GM19438 (cell line): ENCODE measurements at regions not wholly inside any gene's neighbourhood (a gene's known extent, or its start where the extent isn't known, plus 50 kb on each side); places are given as distances from the start of the nearest gene placed in this dataset.

Experiments used
- ATAC-seq: cut with Tn5 transposase; IDR thresholded peaks from one replicate; pipeline ENCODE4 v1.9.1; 2021; ENCODE audit warnings: low read depth; ENCODE audit not compliant: unreplicated experiment

DNA sequence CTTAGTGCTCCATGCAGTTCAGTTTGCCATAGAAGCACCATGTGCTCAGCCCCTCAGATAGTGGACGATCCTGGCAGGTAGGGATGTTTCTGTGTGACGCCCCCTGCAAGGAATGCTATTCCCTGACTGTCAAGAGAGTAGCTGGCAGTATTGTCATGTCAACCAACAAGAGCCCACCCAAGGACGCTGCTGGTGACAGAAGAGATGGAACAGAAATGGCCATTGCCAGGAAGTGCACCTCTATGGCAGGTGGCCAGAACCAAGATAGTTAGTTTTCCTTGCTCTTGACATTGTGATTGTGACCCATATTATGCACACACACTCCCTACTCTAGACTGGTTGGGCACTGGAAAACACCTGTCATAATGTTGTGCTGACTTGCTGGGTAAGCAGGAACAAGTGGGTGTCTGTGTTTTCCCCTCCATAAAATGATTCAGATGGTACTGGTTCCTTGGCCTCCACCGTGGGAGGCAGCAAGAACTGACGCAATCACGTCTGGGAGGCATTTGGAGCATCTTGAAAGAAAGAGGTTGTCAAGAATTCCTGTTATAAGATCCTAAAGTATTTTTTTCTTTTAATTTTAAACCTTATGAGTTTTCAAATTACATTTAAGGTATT, 507.9 kb downstream of the MID1IP1 start:
- no peak for ATAC-seq

DNA sequence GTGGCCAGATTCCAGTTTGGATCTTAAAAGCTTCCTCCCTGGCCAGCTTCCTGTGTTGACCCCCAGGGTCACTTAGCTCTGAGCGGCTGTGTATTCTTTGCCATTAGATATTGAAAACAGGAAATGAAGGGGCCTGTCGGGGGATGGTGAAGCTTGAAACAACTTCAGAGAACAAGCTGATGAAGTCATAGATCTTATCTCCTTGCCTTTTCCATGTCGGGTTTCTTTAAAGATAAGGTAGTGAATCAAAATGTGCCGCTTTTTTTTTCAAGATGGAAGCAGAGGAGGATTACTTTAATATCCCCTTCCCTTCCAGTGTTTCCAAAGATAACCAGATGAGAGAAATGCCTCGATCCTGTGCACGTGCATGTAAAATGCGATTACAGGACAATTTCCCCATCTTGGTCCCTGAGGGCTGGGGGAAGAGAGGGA, 508.5 kb downstream of the MID1IP1 start:
- no peak for ATAC-seq

DNA sequence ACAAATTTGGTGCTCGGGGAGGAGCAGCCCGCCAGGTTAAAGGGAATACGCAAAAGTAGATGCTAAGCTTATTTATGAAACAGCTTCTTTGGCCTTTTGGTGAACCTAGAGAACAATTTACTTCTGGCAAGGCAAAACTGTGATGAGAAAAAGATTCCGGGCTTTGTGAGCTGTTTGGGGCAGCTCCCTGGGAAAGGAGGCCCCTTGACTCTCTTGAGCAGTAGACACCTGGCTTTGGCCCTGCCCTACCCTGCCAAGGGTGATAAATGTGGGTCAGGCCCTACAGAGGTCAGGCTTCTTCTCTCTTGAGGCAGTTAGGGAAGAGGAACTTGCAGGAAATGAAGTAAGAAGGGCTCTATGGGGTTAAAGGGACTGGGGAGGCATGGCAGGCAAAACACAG, 509.6 kb downstream of the MID1IP1 start:
- ATAC-seq: no peak

DNA sequence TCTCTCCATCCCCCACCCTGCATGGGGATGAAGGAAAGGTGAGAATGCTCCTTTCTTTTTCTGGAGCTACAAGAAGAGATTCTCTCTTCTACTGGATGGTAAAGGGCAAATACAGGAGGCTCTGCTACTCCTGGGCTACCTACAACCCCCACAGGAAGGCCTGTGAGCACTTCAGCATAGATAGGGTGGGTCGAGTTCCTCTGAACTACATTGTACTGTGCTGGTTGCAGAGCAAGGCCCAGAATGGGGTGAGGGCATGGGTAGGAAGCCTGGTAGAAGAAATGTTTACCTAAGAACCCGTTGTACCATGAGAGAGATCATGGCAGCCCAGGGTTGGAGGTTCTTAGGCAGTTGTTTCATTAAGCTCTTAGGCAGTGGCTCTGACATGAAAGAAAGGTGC, 510.4 kb downstream of the MID1IP1 start:
- no peak for ATAC-seq

DNA sequence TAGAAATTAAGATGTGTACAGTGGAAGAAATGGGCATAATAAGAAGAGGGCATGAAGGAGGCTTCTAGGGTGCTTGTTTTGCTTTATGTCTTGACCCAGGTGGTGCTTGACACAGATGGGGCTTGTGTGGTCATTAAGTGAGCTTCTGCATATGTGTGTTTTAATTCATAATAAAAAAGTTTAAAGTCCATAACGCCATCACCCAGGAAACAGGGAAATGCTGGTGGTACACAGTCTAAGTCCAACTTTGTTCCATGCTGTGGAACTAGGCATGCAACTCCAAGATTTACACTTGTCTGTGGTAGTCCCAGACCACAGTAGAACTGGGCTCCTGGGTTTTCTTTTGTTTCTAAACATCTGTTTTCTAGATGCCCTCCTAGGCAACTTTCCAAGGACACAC, 511.9 kb downstream of the MID1IP1 start:
- ATAC-seq: no peak

DNA sequence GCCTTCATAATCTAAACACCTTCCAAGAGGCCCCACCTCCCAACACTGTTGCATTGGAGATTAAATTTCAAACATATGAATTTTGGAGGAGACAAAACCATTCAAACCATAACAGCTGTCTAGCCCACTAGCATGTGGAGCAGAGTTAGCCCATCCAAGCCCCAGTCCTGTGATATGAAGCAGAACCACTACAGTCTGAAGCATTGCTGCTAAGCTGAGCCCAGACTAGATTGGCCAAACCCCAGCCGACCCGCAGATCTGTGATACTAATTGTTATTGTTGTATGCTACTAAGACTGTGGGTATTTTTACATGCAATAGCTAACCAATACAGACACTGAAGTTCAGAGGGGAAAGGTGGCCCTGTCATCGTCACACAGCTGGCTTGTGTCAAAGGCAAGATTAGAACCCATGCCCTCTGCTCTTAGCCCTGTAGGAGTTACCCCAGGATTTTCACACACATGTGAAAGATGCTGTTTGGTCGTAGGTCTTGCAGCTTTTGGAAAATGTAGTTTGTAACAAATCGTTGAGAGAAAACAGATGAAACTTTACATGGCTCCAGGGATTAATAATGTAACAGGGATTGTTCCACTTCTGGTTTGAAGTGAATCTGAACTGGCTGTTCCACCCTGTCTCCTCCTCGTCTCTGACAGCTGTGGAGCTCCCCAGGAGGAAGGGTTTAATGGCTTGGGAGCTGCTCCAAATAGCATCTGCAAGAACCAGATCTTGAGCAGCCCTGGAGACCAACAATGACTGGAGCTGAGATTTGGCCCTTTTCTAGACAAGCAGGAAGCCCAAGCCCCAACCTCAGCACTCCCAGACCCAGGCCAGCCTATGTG, 517.5 kb downstream of the MID1IP1 start:
- ATAC-seq: no peak

DNA sequence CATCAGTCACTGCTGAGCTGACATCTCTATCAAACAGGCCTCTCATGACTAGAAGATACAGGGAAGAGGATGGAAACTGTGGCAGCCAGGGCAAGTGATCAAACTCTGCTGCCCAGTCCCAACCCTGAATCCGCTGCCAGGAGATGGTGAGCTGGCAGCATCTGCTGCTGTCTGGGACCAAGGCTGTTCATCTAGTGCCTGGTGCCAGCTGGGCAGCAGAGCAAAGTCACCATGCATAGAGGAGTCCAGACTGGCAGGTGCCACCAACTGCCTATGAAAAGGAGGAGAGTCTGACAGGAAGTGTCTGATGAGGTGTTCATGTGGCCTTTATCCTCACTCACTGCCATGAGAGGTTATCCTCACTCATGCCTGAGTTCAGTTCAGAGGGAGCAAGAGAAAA, 518.9 kb downstream of the MID1IP1 start:
- ATAC-seq: no peak

DNA sequence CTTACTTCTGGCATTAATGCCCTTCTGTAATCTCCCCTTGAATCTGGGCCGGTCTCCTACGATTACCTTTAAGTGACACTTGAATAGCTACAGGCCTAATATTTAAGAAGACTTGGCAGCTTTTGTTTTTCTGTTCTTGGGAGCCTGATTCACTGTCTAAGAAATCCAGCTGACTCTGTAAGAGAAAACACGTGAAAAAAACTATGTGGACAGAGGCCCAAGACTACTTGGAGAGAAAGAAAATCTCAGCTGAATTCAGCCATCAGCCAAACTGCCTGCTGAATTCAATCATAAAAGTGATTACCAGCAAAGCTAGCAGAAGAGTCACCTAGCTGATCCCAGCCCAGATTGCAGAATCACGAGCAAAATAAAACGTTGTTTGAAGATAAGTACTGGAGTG, 521.2 kb downstream of the MID1IP1 start:
- ATAC-seq: no peak

DNA sequence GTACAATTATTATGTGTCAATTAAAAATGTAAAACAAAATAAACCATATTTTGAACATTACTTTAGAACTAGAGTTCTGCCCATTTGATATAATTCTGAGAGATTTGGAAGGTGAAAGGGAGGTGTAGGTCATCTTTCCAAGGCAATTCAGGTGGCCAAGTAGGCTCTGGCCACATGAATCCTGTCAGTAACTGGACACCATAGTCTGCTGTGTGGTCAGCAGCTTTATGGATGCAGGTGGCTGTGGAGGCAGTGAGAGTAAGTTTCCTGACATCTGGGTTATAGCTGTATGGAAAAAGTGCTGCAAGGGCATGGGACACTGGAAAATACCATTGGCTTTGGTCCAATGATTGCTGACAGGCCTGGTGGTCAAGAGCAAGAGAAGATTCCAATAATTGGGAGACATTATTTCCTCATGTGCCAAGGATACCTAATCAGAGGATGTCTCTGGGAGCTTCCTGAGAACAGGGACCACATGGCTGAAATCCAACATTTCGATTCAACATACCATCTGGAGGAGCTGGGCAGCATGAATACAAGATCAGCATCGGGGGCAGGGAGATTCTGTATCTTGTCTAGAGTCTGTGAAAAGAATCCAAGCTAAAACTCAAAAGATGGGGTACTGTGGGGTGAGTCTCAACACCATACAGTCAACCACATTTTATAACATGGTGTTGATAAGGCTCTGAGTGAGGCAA, 523.1 kb downstream of the MID1IP1 start:
- no peak for ATAC-seq

DNA sequence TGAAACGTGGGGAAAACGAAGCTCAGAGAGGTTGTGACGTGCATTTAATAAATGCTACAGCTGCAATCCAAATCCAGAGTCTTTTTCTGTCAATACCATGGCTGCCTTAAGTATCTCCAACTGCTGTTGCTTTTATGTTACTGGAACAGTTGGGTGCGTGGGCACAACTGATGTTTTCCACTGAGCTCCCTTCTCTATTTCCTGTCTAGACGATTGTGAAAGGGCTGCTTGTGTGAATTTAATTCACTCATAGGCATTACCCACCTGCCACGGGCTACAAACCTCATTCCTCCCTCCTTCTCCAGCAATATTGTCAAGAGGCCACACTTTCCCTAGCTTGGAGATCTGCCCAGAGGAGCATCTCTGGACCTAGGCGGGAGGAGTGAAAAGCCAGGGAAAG, 526.0 kb downstream of the MID1IP1 start:
- ATAC-seq: no peak

DNA sequence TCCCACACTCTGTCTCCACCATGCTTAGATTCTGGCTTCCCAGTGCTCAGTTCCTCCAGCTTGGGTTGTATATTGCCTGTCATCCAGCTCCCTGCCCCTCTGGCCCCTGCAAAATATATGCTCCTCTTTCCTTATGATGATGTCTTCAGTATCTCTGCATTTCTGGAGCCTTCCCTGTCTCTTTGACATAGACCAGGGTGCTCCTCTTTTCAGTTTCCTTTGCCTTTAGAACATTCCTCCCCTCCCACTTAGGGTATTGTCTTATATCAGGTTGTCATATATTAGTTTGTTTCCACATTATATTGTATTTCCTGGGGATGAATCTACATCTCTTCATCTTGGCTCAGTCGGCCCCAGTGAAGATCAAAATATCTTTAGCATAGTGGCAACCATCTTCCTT, 526.4 kb downstream of the MID1IP1 start:
- ATAC-seq: no peak

DNA sequence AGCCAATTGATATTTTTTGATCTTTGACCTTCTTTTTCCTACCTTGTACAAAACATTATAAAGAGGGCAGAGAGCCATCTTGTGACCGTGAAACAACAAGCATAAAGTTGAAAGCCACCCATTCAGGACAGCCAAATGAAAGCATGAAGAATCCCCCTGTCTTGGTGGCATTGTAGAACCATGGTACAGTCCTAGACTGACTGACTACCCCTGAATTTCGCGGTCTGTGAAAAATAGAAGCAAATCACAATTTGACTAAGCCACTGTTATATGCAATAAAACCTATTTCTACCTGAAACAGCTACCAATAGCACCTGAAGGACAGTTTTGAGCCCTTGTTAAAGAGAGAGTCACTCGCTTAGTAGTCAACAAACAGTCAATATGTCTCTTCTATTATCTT, 527.4 kb downstream of the MID1IP1 start:
- no peak for ATAC-seq

DNA sequence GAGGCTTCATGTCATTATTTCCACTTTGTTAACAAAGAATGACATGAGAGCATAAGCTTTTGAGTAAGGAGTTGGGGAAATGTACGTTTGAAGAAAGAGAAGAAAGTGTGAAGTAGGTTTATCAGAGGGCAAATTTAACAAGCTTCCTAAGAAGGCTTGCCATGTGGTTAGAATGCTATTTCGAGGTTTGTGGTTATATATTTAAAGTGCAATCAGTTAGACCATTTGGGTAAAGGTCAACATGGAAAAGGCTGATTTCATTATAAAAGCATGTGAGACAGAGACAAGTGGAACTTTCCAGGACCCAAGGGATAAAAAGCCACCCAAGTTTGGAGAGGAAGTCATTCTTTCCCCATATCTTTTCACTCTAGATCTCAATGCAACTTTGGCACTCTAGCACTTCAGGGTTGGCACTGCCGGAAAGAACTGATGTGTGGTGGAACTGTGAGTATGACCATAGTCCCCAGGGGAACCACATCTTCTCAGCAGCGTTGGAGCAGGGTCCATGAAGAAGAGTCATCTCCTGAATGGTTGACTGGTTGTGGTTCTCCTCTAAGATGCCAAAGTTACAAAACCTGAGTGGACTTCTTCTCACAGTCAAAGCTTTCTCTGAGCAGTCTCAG, 529.9 kb downstream of the MID1IP1 start:
- ATAC-seq: no peak

DNA sequence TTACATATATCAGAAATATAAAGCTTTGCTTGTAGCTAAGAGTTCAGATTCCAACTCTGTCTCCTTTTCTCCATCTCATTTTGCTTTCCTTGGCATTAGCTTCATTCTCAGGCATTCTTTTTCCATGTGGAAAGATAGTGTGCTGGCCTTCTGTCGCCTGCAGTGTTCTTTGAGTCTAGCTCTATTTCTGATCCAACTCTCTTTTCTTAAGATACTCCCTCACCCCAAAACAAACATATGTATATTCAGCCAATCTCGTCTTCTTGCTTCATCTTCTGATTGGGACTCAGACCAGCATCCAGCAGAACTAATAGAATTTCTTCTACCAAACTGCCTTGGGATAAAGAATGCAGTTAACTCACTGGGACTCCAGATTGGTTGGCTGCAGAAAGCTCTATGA, 532.2 kb downstream of the MID1IP1 start:
- no peak for ATAC-seq

DNA sequence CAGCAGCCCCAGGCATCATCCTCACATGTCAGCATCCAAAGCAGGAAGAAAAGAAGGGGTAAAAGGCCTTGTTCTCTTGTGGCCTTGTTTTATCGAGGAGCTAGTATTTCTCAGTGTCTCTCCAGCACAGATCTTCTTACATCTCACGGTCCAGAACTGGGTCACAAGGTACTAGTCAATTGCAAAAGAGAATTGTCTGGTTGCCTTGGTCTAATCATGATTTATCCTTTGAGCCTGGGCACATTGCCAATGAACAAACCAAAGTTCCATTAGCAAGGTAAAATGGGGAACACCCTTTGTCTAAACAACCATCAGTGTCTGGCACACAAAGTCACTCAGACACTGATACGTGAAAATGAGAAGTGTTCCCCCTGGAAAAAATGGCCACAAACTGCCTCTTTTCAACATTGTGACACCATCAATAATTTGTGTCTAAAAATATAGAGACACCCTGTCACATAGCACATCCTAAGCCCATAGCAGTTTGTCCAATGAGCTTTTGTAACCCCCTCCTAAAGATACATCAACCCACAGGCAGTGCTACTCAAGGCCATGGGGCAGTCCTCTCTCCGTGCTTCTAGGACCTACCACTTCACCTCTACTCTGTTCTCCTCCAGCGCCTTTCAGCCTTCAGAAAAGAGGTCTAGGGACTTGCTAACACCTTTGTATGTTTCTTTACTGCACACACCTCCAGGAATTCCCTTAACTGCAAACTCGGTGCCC, 534.4 kb downstream of the MID1IP1 start:
- no peak for ATAC-seq

DNA sequence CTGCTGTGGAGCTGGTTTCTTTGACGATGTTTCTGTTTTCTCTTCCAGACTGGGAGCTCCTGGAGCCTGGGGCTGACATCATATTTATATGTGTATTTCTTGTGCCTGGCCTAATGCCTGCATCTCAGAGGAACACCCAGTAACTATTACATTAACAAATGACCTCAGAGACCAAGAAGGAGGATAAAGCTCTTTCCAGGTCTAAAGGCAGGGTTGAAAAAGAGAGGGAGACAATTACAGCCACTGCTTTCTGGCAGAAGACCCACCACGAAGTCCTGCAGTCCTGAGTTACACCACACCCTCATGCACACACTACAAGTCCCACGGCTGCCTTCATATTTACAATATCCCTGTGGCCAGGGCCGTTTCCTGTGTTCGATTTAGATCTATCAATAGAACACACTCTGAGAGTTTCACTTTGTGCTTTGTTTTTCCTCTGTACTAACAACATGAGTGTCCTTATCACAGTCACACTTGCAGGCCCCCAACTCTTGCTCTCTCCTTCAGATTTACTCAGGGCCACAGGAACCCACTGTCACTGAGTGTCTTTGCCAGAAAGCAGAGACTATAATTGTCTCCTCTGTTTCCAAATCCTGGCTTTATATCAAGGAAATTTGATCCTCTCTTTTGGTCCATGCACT, 535.5 kb downstream of the MID1IP1 start:
- ATAC-seq: peak; percentile 89

DNA sequence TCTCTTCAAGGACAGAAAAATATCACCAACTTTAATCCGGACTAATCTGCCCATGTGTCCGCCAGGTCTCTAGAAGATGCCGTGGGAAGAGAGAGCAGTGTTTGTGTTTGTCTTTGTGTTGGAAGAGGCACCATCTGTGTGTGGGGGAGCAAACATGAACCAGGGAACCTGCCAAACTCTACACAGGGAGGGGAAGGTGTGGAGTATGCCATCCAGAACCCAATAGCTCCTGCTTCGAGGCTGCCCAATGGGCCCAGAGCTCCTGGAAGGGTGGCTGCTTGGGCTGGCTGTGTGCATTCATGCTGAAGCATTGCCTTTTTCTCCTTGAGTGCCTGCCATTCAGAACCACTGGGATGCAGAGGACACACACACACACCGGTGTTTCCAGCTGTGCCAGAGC, 536.2 kb downstream of the MID1IP1 start:
- ATAC-seq: no peak

DNA sequence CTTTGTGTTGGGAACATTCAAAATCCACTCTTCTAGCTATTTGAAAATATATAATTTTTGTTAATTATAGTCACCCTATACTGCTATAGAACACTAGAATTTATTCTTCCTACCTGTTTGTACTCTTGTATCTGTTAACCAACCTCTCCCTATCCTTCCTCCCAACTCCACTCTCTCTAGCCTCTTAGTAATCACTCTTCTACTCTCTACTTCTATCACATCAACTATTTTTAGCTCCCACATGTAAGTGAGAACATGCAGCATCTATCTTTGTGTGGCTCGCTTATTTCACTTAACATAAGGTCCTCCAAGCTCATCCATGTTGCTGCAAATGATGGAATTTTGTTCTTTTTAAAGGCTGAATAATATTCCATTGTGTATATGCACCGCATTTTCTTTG, 537.3 kb downstream of the MID1IP1 start:
- no peak for ATAC-seq

DNA sequence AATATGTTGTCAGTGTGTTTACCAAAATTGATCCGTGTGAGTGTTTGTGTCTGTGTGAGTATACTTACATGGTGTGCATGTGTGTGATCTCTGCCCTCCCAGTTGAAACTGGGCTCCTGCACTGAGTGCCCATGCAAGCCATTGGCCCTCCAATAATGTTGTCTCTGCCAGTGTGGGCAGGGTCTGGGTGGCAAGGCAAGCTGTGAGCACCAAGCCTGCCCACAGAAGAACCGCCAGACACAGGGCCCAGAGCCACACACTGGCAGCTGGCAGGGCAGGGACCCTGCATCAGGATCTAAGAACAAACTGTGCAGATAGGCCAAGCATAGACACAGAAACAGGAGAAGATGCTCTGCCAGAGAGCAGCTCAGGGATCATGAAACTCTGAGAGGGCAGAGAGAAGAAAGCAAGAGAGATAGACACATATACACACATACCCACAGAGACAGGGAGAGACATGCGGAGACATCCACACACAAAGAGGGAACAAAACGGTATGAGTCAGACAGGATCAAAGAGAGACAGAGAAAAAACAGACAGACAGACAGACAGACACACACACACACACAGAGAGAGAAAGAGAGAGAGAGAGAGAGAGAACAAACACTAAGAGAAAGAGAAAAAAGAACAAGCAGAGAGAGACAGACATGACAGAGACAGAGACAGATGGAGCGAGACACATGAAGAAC, 555.0 kb downstream of the MID1IP1 start:
- ATAC-seq: no peak

DNA sequence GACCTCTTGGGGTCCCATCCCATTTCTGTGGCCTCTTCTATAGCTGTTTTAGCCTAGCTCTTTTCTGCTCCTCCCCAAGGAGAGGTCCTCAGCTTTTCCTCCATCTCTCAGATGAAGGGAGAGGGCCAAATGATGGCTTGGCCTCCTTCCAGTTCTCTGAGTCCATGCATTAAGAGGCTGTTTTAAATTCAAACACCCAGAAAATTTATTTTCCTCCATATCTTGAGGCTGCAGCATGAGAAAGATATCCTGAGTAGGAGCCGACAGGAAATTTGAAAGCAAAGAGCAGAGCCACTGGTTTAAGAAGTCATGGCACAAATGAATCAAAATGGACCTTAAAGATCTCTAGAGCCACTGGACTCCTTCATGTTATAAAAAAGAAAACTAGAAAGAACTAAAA, 558.8 kb downstream of the MID1IP1 start:
- ATAC-seq: no peak
